ENCODE measurements at regions not wholly inside any gene's neighbourhood (a gene's known extent, or its start where the extent isn't known, plus 50 kb on each side); places are given as distances from the start of the nearest gene placed in this dataset.

- TF ChIP-seq, protein P1, sequence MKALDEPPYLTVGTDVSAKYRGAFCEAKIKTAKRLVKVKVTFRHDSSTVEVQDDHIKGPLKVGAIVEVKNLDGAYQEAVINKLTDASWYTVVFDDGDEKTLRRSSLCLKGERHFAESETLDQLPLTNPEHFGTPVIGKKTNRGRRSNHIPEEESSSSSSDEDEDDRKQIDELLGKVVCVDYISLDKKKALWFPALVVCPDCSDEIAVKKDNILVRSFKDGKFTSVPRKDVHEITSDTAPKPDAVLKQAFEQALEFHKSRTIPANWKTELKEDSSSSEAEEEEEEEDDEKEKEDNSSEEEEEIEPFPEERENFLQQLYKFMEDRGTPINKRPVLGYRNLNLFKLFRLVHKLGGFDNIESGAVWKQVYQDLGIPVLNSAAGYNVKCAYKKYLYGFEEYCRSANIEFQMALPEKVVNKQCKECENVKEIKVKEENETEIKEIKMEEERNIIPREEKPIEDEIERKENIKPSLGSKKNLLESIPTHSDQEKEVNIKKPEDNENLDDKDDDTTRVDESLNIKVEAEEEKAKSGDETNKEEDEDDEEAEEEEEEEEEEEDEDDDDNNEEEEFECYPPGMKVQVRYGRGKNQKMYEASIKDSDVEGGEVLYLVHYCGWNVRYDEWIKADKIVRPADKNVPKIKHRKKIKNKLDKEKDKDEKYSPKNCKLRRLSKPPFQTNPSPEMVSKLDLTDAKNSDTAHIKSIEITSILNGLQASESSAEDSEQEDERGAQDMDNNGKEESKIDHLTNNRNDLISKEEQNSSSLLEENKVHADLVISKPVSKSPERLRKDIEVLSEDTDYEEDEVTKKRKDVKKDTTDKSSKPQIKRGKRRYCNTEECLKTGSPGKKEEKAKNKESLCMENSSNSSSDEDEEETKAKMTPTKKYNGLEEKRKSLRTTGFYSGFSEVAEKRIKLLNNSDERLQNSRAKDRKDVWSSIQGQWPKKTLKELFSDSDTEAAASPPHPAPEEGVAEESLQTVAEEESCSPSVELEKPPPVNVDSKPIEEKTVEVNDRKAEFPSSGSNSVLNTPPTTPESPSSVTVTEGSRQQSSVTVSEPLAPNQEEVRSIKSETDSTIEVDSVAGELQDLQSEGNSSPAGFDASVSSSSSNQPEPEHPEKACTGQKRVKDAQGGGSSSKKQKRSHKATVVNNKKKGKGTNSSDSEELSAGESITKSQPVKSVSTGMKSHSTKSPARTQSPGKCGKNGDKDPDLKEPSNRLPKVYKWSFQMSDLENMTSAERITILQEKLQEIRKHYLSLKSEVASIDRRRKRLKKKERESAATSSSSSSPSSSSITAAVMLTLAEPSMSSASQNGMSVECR (CRISPR knock-in tag; IDR thresholded peaks at IDR 0.05): no peak
- TF ChIP-seq ZFX (CRISPR knock-in tag; IDR thresholded peaks at IDR 0.05): no peak
- no peak for TF ChIP-seq LARP7 (IDR thresholded peaks at IDR 0.05)
- TF ChIP-seq, protein P2, sequence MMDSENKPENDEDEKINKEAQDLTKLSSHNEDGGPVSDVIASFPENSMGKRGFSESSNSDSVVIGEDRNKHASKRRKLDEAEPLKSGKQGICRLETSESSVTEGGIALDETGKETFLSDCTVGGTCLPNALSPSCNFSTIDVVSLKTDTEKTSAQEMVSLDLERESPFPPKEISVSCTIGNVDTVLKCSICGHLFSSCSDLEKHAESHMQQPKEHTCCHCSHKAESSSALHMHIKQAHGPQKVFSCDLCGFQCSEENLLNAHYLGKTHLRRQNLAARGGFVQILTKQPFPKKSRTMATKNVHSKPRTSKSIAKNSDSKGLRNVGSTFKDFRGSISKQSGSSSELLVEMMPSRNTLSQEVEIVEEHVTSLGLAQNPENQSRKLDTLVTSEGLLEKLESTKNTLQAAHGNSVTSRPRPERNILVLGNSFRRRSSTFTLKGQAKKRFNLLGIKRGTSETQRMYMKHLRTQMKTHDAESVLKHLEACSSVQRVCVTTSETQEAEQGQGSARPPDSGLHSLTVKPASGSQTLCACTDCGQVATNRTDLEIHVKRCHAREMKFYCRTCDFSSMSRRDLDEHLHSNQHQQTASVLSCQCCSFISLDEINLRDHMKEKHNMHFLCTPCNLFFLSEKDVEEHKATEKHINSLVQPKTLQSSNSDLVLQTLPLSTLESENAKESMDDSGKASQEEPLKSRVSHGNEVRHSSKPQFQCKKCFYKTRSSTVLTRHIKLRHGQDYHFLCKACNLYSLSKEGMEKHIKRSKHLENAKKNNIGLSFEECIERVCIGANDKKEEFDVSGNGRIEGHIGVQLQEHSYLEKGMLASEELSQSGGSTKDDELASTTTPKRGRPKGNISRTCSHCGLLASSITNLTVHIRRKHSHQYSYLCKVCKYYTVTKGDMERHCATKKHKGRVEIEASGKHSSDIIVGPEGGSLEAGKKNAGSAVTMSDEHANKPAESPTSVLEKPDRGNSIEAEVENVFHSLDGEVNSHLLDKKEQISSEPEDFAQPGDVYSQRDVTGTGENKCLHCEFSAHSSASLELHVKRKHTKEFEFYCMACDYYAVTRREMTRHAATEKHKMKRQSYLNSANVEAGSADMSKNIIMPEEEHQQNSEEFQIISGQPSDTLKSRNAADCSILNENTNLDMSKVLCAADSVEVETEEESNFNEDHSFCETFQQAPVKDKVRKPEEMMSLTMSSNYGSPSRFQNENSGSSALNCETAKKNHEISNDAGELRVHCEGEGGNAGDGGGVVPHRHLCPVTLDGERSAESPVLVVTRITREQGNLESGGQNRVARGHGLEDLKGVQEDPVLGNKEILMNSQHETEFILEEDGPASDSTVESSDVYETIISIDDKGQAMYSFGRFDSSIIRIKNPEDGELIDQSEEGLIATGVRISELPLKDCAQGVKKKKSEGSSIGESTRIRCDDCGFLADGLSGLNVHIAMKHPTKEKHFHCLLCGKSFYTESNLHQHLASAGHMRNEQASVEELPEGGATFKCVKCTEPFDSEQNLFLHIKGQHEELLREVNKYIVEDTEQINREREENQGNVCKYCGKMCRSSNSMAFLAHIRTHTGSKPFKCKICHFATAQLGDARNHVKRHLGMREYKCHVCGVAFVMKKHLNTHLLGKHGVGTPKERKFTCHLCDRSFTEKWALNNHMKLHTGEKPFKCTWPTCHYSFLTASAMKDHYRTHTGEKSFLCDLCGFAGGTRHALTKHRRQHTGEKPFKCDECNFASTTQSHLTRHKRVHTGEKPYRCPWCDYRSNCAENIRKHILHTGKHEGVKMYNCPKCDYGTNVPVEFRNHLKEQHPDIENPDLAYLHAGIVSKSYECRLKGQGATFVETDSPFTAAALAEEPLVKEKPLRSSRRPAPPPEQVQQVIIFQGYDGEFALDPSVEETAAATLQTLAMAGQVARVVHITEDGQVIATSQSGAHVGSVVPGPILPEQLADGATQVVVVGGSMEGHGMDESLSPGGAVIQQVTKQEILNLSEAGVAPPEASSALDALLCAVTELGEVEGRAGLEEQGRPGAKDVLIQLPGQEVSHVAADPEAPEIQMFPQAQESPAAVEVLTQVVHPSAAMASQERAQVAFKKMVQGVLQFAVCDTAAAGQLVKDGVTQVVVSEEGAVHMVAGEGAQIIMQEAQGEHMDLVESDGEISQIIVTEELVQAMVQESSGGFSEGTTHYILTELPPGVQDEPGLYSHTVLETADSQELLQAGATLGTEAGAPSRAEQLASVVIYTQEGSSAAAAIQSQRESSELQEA (IDR thresholded peaks at IDR 0.05; ENCODE audit: low read depth): no peak
- TF ChIP-seq POLR2AphosphoS5 (IDR thresholded peaks at IDR 0.05; ENCODE audit: control insufficient read depth, insufficient read depth, low read depth, low read length): peak; percentile 87
- TF ChIP-seq SUPT5H (IDR thresholded peaks at IDR 0.05): no peak
- TF ChIP-seq FOXM1 (IDR thresholded peaks at IDR 0.05; ENCODE audit: low read depth): peak; percentile 59; the same call in 1 of the 2 replicates
- no peak for TF ChIP-seq FOXM1 (CRISPR knock-in tag; IDR thresholded peaks at IDR 0.05; ENCODE audit: low read depth)
- no peak for TF ChIP-seq CTCFL (IDR thresholded peaks at IDR 0.05; ENCODE audit: borderline replicate concordance, insufficient read depth, low read depth, low read length, poor library complexity, severe bottlenecking)
- no peak for TF ChIP-seq CBX8 (IDR thresholded peaks at IDR 0.05; ENCODE audit: borderline replicate concordance, extremely low read depth, low read depth, low read length, poor library complexity, severe bottlenecking)
- no peak for TF ChIP-seq SAP30 (IDR thresholded peaks at IDR 0.05; ENCODE audit: borderline replicate concordance, insufficient read depth, low read depth, low read length, poor library complexity, severe bottlenecking)
- TF ChIP-seq DACH1 (IDR thresholded peaks at IDR 0.05; ENCODE audit: partially characterized antibody): peak; percentile 43
- 0 out of 4 replicates have a peak, but pooled peaks of 1 of the 2 experiments have one; percentile 20 for TF ChIP-seq SRF (CRISPR knock-in tag; IDR thresholded peaks at IDR 0.05)
Measured at GRCh38 chr15:96422125-96422524, 91.6 kb downstream of the NR2F2 start (continued).

All from K562 (cell line).